GM23338 (cell line): ENCODE measurements at regions not wholly inside any gene's neighbourhood (a gene's known extent, or its start where the extent isn't known, plus 50 kb on each side); places are given as distances from the start of the nearest gene placed in this dataset.

ENCODE experiments used
- ATAC-seq: fragments of 200-7000 bp; cut with Tn5 transposase; 3 replicates; pipeline ENCODE4 v1.9.1; 2020
- DNase-seq: peaks from one replicate; pipeline ENCODE4 v3.0.0-alpha.2; 2015; ENCODE audit warnings: low spot score
- H2AFZ ChIP-seq: fragments of 200-600 bp; sonication (generic); 2 replicates; pipeline ENCODE4 v1.8.0; 2016; ENCODE audit warnings: antibody characterized with exemption, mild to moderate bottlenecking, moderate library complexity
- H3F3A ChIP-seq: fragments of 200-600 bp; sonication (generic); replicated peaks from 2 replicates; pipeline ENCODE4 v1.8.0; 2017; ENCODE audit warnings: antibody characterized with exemption, mixed run types, low read depth
- H3K27ac ChIP-seq: fragments of 200-600 bp; sonication (generic); 2 replicates; pipeline ENCODE4 v1.6.1; 2016; ENCODE audit warnings: low read depth
- H3K27me3 ChIP-seq: fragments of 200-600 bp; sonication (generic); 2 replicates; pipeline ENCODE4 v1.8.0; 2016; ENCODE audit warnings: mild to moderate bottlenecking, mixed run types, moderate library complexity; ENCODE audit not compliant: insufficient read depth
- H3K36me3 ChIP-seq: fragments of 200-600 bp; sonication (generic); 2 replicates; pipeline ENCODE4 v1.8.0; 2016; ENCODE audit warnings: mild to moderate bottlenecking; ENCODE audit not compliant: insufficient read depth
- H3K4me1 ChIP-seq: fragments of 200-600 bp; sonication (generic); 2 replicates; pipeline ENCODE4 v1.8.0; 2016; ENCODE audit warnings: mild to moderate bottlenecking, moderate library complexity; ENCODE audit not compliant: insufficient read depth
- H3K4me2 ChIP-seq: fragments of 200-600 bp; sonication (generic); 2 replicates; pipeline ENCODE4 v1.7.1; 2017; ENCODE audit warnings: mixed run types
- H3K4me3 ChIP-seq: fragments of 200-600 bp; sonication (generic); 2 replicates; pipeline ENCODE4 v1.6.1; 2016; ENCODE audit warnings: mixed run types
- H3K79me2 ChIP-seq: fragments of 200-600 bp; sonication (generic); replicated peaks from 2 replicates; pipeline ENCODE4 v1.8.0; 2017; ENCODE audit warnings: mild to moderate bottlenecking; ENCODE audit not compliant: insufficient read depth
- H3K9me2 ChIP-seq: fragments of 200-600 bp; sonication (generic); 2 replicates; pipeline ENCODE4 v1.8.0; 2017; ENCODE audit not compliant: insufficient read depth
- H4K20me1 ChIP-seq: fragments of 200-600 bp; sonication (generic); replicated peaks from 2 replicates; pipeline ENCODE4 v1.8.0; 2017; ENCODE audit warnings: mild to moderate bottlenecking; ENCODE audit not compliant: insufficient read depth
- H3K27ac Mint-ChIP-seq: 2 replicates; pipeline ENCODE4 v1.8.0; 2020; ENCODE audit warnings: inconsistent platforms, mild to moderate bottlenecking, moderate library complexity, mixed read lengths
- H3K27me3 Mint-ChIP-seq: 3 replicates; pipeline ENCODE4 v1.8.0; 2022; ENCODE audit warnings: low read depth, mild to moderate bottlenecking, moderate library complexity, mixed read lengths, inconsistent platforms; ENCODE audit not compliant: insufficient read depth, poor library complexity
- H3K36me3 Mint-ChIP-seq: 3 replicates; pipeline ENCODE4 v1.8.0; 2021; ENCODE audit warnings: low read depth, mild to moderate bottlenecking, inconsistent platforms, moderate library complexity, mixed read lengths
- H3K4me1 Mint-ChIP-seq: 3 replicates; pipeline ENCODE4 v1.8.0; 2020; ENCODE audit warnings: mild to moderate bottlenecking, inconsistent platforms, mixed read lengths
- H3K4me3 Mint-ChIP-seq: 3 replicates; pipeline ENCODE4 v1.8.0; 2021; ENCODE audit warnings: moderate library complexity, mild to moderate bottlenecking, inconsistent platforms, mixed read lengths
- H3K9me3 Mint-ChIP-seq: 3 replicates; pipeline ENCODE4 v1.8.0; 2020; ENCODE audit warnings: moderate library complexity, mild to moderate bottlenecking, inconsistent platforms, mixed read lengths
- ETS1 ChIP-seq: IDR thresholded peaks from 2 replicates; pipeline ENCODE4 v1.6.1; 2016; ENCODE audit warnings: antibody characterized with exemption
- ZNF462 ChIP-seq: fragments of 250-450 bp; sonication (Bioruptor Pico); IDR thresholded peaks from 2 replicates; pipeline ENCODE4 v1.5.0; 2020; ENCODE audit warnings: mild to moderate bottlenecking, moderate library complexity

- no peak for TF ChIP-seq ETS1
Measured at GRCh38 chr5:147175516-147176097, 59.2 kb upstream of the STK32A start (continued).

GRCh38 chr5:147176422-147176821 is 58.4 kb upstream of the STK32A start:
- no peak overlapping the region for H3K4me3 ChIP-seq
- H3K9me2 ChIP-seq: 0 out of 2 replicates have a peak, but pooled peaks cover 5% of the 10 kb centered on the region
- no peak overlapping the region for H3K4me3 Mint-ChIP-seq
- no peaks in the 10 kb centered on the region for H3K4me1 Mint-ChIP-seq
- 0 out of 2 replicates have a peak overlapping the region, but pooled peaks have one; percentile 39 for H2AFZ ChIP-seq
- DNase-seq (no peak), ATAC-seq (no peak)
- H4K20me1 ChIP-seq: no peaks in the 10 kb centered on the region
- H3K27me3 Mint-ChIP-seq: no peaks in the 10 kb centered on the region
- no peaks in the 10 kb centered on the region for H3K36me3 Mint-ChIP-seq
- no peak overlapping the region for H3K27ac ChIP-seq
- H3K79me2 ChIP-seq: no peaks in the 10 kb centered on the region
- no peaks in the 10 kb centered on the region for H3K36me3 ChIP-seq
- no peak for TF ChIP-seq ZNF462 (CRISPR knock-in tag)
- no peaks in the 10 kb centered on the region for H3F3A ChIP-seq
- no peaks in the 10 kb centered on the region for H3K4me1 ChIP-seq
- no peak overlapping the region for H3K27ac Mint-ChIP-seq
- no peaks in the 10 kb centered on the region for H3K9me3 Mint-ChIP-seq
- H3K27me3 ChIP-seq: no peaks in the 10 kb centered on the region
- no peak overlapping the region for H3K4me2 ChIP-seq
